HCT116 (cell line): ENCODE measurements at regions not wholly inside any gene's neighbourhood (a gene's known extent, or its start where the extent isn't known, plus 50 kb on each side); places are given as distances from the start of the nearest gene placed in this dataset.

Source experiments
- CTCF ChIP-seq, 3 experiments: fragments of 200-600 bp in 1 of 3; sonication (generic) in 1 of 3; IDR thresholded peaks in 2 of 3; conservative IDR thresholded peaks in 1 of 3; 2 replicates each; pipeline ENCODE4 v1.5.1; 2012 to 2017; ENCODE audit warnings: low read depth in 2 of 3, low read length in 2 of 3, antibody characterized with exemption in 1 of 3, borderline replicate concordance in 1 of 3, control low read depth in 1 of 3, mild to moderate bottlenecking in 1 of 3, mixed read lengths in 1 of 3, mixed run types in 1 of 3, moderate library complexity in 1 of 3; ENCODE audit not compliant: insufficient read depth in 1 of 3
- EGR1 ChIP-seq: IDR thresholded peaks from 2 replicates; pipeline ENCODE4 v1.6.1; 2012; ENCODE audit warnings: low read depth
- ELF1 ChIP-seq: IDR thresholded peaks from 2 replicates; pipeline ENCODE4 v1.6.1; 2012; ENCODE audit warnings: low read depth, borderline replicate concordance
- EZH2phosphoT487 ChIP-seq: fragments of 200-600 bp; IDR thresholded peaks from 2 replicates; pipeline ENCODE4 v1.6.1; 2018; ENCODE audit warnings: antibody characterized with exemption, borderline replicate concordance
- POLR2A ChIP-seq: IDR thresholded peaks from 2 replicates; pipeline ENCODE4 v1.7.0; 2011; ENCODE audit warnings: borderline replicate concordance; ENCODE audit not compliant: insufficient read depth, insufficient read length; ENCODE audit errors: extremely low read depth
- POLR2AphosphoS5 ChIP-seq: IDR thresholded peaks from 2 replicates; pipeline ENCODE4 v1.6.1; 2011; ENCODE audit warnings: mild to moderate bottlenecking, low read depth, low read length, moderate library complexity
- RAD21 ChIP-seq: IDR thresholded peaks from 2 replicates; pipeline ENCODE4 v1.6.1; 2012; ENCODE audit warnings: low read depth, mild to moderate bottlenecking
- ZFX ChIP-seq: fragments of 450-650 bp; IDR thresholded peaks from 2 replicates; pipeline ENCODE4 v1.6.1; 2017
- TF ChIP-seq, protein P1 (sequence below): IDR thresholded peaks from 2 replicates; pipeline ENCODE4 v1.6.1; 2012
- TF ChIP-seq, protein P2 (sequence below): IDR thresholded peaks from 2 replicates; pipeline ENCODE4 v1.6.1; 2012; ENCODE audit warnings: low read depth

DNA sequence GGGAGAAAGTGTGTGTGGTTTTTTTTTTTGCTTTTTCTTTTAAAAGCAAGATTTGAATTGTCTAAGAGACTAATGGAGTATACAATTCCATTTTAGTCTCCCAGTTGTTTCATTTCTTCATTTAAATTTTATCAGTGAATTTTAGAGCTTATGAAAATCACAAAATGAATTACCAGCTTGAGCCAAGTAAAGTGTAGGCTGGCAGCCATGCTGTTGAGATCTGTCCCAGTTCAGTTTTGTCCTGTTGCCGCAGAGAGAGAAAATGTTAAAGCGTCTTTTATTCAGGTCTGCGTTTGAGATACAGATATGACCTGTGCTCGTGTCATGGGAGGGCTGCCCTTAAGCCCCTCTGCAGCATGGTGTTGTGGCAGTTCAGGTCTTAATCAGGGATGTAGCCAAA lies 256.5 kb downstream of the IPO8 start:
- no peak for TF ChIP-seq EZH2phosphoT487
- TF ChIP-seq CTCF (IDR thresholded peaks at IDR 0.05 in 2 of 3, conservative IDR thresholded peaks at IDR 0.05 in 1 of 3; ENCODE audit: borderline replicate concordance in 1 of 3, insufficient read depth in 1 of 3, low read depth in 2 of 3, low read length in 2 of 3) = no peak
- no peak for TF ChIP-seq POLR2AphosphoS5
- no peak for TF ChIP-seq EGR1
- TF ChIP-seq POLR2A = no peak
- no peak for TF ChIP-seq ELF1
- no peak for TF ChIP-seq ZFX
- TF ChIP-seq, protein P1, sequence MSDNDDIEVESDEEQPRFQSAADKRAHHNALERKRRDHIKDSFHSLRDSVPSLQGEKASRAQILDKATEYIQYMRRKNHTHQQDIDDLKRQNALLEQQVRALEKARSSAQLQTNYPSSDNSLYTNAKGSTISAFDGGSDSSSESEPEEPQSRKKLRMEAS = no peak
- TF ChIP-seq RAD21 = no peak
- TF ChIP-seq, protein P2, sequence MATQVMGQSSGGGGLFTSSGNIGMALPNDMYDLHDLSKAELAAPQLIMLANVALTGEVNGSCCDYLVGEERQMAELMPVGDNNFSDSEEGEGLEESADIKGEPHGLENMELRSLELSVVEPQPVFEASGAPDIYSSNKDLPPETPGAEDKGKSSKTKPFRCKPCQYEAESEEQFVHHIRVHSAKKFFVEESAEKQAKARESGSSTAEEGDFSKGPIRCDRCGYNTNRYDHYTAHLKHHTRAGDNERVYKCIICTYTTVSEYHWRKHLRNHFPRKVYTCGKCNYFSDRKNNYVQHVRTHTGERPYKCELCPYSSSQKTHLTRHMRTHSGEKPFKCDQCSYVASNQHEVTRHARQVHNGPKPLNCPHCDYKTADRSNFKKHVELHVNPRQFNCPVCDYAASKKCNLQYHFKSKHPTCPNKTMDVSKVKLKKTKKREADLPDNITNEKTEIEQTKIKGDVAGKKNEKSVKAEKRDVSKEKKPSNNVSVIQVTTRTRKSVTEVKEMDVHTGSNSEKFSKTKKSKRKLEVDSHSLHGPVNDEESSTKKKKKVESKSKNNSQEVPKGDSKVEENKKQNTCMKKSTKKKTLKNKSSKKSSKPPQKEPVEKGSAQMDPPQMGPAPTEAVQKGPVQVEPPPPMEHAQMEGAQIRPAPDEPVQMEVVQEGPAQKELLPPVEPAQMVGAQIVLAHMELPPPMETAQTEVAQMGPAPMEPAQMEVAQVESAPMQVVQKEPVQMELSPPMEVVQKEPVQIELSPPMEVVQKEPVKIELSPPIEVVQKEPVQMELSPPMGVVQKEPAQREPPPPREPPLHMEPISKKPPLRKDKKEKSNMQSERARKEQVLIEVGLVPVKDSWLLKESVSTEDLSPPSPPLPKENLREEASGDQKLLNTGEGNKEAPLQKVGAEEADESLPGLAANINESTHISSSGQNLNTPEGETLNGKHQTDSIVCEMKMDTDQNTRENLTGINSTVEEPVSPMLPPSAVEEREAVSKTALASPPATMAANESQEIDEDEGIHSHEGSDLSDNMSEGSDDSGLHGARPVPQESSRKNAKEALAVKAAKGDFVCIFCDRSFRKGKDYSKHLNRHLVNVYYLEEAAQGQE = no peak
